GDM1 (cell line): ENCODE measurements at regions not wholly inside any gene's neighbourhood (a gene's known extent, or its start where the extent isn't known, plus 50 kb on each side); places are given as distances from the start of the nearest gene placed in this dataset.
A peak's percentile ranks its signal among the peaks of the same experiment; 100 is the strongest.
"Not testable (repeated sequence)": the region's sequence is repeated elsewhere in the genome, so short reads cannot be mapped to it uniquely, and the experiment has no call there.

Experiments
- DNase-seq: peaks from one replicate; lab custom pipeline; 2025; lab: John Stamatoyannopoulos, UW

- DNase-seq, result no peak
Observed at GRCh38 chr11:35046681-35047080, 92.3 kb upstream of the CD44 start.

GRCh38 chr11:35047179-35047578 lies 91.8 kb upstream of the CD44 start:
- DNase-seq, result peak; percentile 37

- DNase-seq, result no peak
Observed at GRCh38 chr11:35047769-35048168, 91.2 kb upstream of the CD44 start.

- not testable (repeated sequence) for DNase-seq
Observed at GRCh38 chr11:35048346-35048745, 90.6 kb upstream of the CD44 start.

GRCh38 chr11:35049859-35050531 lies 89.0 kb upstream of the CD44 start:
- no peak for DNase-seq

GRCh38 chr11:35050541-35050995 lies 88.4 kb upstream of the CD44 start:
- DNase-seq, result peak; percentile 60

- no peak for DNase-seq
Observed at GRCh38 chr11:35056391-35057093, 82.4 kb upstream of the CD44 start.

- DNase-seq, result no peak
Observed at GRCh38 chr11:35057926-35058668, 80.9 kb upstream of the CD44 start.

- DNase-seq, result no peak
Observed at GRCh38 chr11:35058669-35059434, 80.1 kb upstream of the CD44 start.

GRCh38 chr11:35061516-35062440 lies 77.2 kb upstream of the CD44 start:
- no peak for DNase-seq

GRCh38 chr11:35063488-35063931 lies 75.5 kb upstream of the CD44 start:
- no peak for DNase-seq

- no peak for DNase-seq
Observed at GRCh38 chr11:35064114-35064800, 74.7 kb upstream of the CD44 start.

- DNase-seq, result no peak
Observed at GRCh38 chr11:35065566-35065965, 73.4 kb upstream of the CD44 start.

- no peak for DNase-seq
Observed at GRCh38 chr11:35066030-35066429, 72.9 kb upstream of the CD44 start.

- DNase-seq, result no peak
Observed at GRCh38 chr11:35066783-35067423, 72.1 kb upstream of the CD44 start.

- no peak for DNase-seq
Observed at GRCh38 chr11:35071722-35072121, 67.2 kb upstream of the CD44 start.

GRCh38 chr11:35073691-35074419 lies 65.1 kb upstream of the CD44 start:
- DNase-seq, result no peak

- no peak for DNase-seq
Observed at GRCh38 chr11:35076201-35077100, 62.5 kb upstream of the CD44 start.
